GM19397 (cell line): ENCODE measurements at regions not wholly inside any gene's neighbourhood (a gene's known extent, or its start where the extent isn't known, plus 50 kb on each side); places are given as distances from the start of the nearest gene placed in this dataset.
"Not testable (repeated sequence)": the region's sequence is repeated elsewhere in the genome, so short reads cannot be mapped to it uniquely, and the experiment has no call there.

Experiments used
- ATAC-seq: cut with Tn5 transposase; IDR thresholded peaks from one replicate; pipeline ENCODE4 v1.9.1; 2021; ENCODE audit warnings: mild to moderate bottlenecking, moderate library complexity; ENCODE audit not compliant: unreplicated experiment

DNA sequence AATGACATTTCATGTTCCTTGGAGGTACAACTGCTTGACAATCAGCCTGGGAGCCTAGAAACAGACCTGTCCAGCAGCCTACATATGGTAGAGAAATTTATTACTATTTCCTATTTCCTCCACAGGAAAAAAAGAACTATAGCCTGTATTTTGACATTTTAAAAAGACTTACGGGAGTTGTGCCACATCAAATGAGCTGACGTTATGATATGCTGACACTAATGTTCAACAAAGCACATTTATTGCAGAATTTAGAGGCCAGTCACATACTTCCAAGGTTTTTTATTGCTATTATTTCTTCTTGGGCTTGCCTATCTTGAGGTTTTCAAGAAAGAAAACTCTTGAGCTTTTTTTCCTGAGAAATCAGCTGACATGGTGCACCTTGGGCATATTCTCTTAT is 305.3 kb downstream of the LRIG3 start:
- ATAC-seq: no peak

- no peak for ATAC-seq
Measured at GRCh38 chr12:58615576-58615975, 304.7 kb downstream of the LRIG3 start.

GRCh38 chr12:58616618-58617017 is 303.7 kb downstream of the LRIG3 start:
- ATAC-seq: no peak

GRCh38 chr12:58621126-58621525 is 299.2 kb downstream of the LRIG3 start:
- ATAC-seq: no peak

DNA sequence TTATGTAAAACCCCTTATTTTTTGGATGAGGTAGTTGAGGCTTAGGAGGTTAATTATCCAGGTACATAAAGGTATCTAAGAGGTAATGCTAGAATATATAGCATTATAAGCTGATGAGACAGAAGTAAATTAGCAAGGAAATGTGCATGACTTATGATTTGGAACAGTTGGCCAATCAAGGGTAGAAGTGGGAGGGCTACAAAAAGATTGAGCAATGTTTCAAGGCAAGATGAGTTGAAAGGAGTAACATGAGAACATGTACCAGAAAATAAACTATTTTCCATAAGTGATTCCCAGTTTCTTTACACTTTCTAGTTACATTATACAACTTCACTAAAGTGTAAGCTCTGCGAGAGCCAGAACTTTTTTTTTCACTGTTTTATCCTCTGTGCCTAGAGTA is 290.9 kb downstream of the LRIG3 start:
- ATAC-seq: no peak

- no peak for ATAC-seq
Measured at GRCh38 chr12:58633479-58633878, 286.8 kb downstream of the LRIG3 start.

GRCh38 chr12:58639318-58639934 is 280.9 kb downstream of the LRIG3 start:
- ATAC-seq: no peak

DNA sequence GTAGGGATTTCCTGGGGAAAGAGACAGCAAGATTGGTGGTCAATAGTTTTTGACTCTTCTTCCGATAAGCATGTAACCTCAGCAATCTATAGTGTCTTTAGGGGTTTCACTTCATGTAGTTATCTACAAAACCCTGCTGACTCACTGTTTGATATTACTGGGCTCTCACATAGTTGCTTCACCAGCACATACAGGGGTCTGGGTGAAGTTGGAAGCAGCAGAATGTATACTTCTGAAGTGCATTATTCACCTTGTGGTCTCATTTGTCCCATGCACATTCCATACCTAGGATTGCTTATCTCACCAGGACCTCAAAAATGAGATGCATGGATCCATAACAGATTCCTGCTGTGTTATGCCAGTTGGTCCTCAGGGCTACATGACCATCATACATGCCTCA is 280.0 kb downstream of the LRIG3 start:
- ATAC-seq: no peak

DNA sequence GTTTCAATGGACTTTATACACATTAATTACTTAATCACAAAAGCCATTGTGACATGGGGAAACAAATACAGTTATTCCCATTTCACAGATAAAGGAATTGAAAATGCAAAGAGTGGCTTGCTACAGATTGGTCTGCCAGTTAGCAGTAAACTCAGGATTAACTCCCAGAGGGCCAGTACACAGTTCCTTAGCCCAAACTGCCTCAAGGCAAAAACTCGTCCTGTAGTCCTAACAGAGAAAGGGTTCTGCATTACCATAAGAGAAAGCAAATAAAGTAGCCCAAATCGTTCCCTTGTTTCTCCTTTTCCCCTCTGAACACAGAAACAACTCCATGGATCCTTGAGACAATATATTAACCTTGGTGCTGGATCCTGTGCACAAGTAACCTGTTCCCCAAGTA is 274.4 kb downstream of the LRIG3 start:
- ATAC-seq: no peak

DNA sequence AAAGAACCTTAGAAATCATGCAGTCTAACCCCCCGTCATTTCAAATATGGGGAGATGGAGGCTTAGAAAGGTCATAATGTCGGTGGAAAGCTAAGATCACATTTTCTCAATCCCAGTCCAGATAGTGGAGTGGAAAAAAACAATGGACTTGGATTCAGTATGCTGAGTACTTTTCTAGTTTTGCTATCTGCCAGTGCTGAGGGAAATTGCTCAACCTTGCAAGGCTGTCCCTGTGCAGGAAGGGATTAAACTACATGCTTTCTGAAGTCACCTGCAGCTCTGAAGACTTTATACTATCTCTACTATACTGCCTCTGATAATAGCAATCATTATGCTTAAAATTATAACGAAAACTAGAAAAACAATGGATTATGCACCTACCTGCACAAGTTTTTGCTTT is 272.8 kb downstream of the LRIG3 start:
- no peak for ATAC-seq

DNA sequence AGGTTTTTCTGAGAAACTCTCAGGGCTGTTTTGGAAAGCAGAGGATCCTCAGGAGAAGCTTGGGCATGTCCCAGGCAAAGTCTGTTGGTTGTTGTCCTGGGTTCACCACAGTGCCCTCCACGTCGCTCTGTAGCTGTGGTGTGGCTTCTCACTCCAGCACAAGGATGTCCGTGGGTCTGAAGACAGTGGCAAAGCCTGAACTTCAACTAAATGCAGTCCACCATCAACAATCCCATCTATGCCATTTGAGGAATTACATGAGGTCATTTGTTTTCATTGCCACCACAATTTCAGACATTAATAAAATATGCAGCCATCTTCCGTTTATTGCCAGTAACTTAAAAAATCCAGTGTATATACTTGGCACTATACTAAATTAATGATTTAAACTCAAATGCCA is 272.1 kb downstream of the LRIG3 start:
- no peak for ATAC-seq

- ATAC-seq: no peak
Measured at GRCh38 chr12:58651850-58652249, 268.5 kb downstream of the LRIG3 start.

DNA sequence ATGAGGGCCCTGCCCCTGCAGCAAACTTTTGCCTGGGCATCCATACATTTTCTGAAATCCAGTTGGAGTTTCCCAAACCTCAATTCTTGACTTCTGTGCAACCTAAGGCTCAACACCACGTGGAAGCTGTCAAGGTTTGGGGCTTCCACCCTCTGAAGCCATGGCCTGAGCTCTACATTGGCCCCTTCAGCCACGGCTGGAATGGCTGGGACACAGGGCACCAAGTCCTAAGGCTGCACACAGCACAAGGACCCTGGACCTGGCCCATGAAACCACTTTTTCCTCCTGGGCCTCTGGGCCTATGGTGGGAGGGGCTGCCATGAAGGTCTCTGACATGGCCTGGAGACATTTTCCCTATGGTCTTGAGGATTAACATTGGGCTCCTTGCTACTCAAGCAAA is 266.3 kb downstream of the LRIG3 start:
- no peak for ATAC-seq

DNA sequence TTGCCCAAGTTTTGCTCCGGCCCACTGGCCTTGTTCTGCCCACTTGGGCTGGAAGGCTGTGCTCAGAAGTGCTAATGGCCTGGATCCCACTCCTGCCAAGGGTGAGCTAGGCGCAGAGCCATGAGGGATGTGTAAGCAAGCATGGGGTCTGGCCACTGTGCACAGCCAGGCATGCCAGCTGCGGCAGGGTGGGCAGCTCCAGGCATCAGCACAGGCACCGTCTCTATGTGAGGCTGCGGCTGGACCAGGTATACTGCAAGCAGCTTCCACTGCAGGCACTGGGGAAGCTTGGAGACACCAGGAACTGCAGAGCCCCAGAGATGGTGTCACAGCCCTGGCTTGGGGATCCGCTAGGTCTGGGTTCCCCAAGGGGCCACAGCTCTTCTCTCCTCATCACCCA is 264.9 kb downstream of the LRIG3 start:
- ATAC-seq: no peak

DNA sequence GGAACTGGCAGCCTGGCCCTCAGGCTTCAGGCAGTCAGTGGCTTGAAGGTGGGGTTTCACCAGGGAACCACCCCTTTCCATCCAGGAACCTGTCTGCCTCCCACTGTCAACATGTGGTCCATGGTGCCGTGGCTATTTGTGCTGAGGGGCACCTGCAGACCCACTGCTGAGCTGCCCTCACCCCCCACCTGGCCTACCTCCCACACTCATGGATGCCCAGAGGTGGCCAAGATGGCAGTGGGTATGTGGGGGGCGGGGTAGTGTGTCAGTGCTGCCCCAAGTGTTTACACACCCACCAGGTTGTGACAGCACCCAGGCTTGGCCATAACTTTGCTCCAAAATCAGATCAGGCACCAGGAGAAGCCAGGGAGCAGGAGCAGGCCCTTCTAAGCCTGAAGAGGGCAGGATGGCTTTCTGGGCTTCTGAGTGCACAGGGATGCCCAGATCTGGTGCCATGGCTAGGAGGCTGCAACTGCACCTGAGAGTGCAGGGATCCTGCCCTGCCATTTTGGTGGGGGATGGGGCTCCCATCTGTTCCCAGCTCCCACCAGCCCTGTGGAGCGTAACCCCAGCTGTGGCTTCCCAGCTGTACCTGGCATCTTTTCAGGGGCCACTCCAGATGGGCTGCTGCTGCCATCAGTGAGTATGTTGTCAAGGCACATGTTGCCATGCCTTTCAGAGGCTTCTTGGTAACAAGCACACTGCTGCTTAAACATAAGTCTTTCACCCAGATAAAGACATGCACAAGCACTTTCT is 263.9 kb downstream of the LRIG3 start:
- ATAC-seq: no peak

GRCh38 chr12:58657190-58657589 is 263.1 kb downstream of the LRIG3 start:
- no peak for ATAC-seq

- no peak for ATAC-seq
Measured at GRCh38 chr12:58665375-58665774, 254.9 kb downstream of the LRIG3 start.

GRCh38 chr12:58668233-58668632 is 252.1 kb downstream of the LRIG3 start:
- no peak for ATAC-seq

DNA sequence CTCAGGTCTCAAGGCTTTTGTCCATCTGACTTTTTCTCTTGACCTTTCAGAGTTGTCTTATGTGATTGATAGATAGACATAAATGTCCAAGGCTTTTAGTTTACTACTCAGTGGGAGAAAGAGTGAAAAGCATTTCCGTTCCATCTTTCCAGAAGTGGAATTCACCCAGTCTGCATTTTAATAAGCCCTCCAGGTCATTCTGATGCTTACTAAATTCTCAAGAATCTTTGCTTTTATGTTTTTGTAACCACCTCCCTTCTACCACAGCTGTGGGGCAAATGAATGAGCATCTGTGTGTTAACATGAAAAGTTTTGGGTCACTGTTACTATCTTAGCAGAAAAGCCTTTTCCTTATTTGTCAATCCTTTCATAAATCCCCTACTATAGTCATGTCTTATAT is 251.4 kb downstream of the LRIG3 start:
- ATAC-seq: no peak

GRCh38 chr12:58670623-58671022 is 249.7 kb downstream of the LRIG3 start:
- ATAC-seq: no peak

DNA sequence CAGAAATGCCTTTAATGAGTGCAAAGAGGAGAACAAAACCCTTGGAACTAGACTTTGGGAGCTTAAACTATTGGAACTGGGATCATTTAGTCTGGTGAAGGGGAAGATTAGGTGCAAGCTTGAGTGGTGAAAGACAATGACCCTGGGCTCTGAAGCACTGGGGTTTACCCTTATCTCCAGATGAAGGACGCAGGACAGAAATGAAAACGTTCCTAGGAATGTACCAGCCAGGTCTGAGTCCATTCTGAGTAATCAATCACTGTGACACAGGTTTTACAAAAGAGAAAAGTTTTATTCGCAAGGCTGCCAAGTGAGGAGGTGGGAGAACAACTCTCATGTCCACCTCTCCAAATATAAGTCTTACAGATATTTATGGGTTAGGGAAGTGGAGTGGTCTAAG is 249.1 kb downstream of the LRIG3 start:
- no peak for ATAC-seq

DNA sequence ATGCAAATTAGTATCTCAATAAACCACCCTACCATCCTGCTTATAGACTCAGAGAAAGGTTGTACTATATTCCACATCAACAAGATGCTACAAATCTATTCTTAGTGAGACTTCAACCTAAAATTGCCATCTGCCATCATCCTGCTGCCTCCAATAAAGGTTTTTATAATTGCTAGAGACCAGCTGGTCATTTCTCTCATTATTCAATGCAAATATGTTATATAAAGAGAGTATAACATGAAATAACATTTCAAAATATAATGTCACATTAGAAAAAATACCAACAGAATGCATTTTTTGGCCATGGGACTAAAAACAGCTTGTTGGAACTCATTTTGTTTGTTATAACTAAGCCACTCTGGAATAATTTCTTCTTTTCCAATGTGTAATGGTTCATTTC is 247.3 kb downstream of the LRIG3 start:
- no peak for ATAC-seq

DNA sequence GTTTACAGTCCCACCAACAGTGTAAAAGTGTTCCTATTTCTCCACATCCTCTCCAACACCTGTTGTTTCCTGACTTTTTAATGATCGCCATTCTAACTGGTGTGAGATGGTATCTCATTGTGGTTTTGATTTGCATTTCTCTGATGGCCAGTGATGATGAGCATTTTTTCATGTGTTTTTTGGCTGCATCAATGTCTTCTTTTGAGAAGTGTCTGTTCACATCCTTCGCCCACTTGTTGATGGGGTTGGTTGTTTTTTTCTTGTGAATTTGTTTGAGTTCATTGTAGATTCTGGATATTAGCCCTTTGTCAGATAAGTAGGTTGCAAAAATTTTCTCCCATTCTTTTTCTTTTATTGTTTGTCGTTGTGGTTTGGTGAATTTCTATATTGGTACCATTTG is 242.5 kb downstream of the LRIG3 start:
- ATAC-seq: not testable (repeated sequence)
